Epithelial cell of esophagus (primary cell): ENCODE measurements at regions not wholly inside any gene's neighbourhood (a gene's known extent, or its start where the extent isn't known, plus 50 kb on each side); places are given as distances from the start of the nearest gene placed in this dataset.

ENCODE experiments used
- DNase-seq: peaks from one replicate; pipeline ENCODE4 v3.0.0; 2010; ENCODE audit warnings: low read depth
- H3K4me3 ChIP-seq: 2 replicates; pipeline ENCODE4 v1.5.1; 2011; ENCODE audit warnings: mild to moderate bottlenecking, low read length, control low read depth
- TF ChIP-seq, protein P1 (sequence below): IDR thresholded peaks from 2 replicates; pipeline ENCODE4 v1.5.1; 2011; ENCODE audit warnings: low read depth, mild to moderate bottlenecking, low read length, control low read depth, inconsistent platforms; ENCODE audit not compliant: insufficient read depth; ENCODE audit errors: missing control alignments

DNA sequence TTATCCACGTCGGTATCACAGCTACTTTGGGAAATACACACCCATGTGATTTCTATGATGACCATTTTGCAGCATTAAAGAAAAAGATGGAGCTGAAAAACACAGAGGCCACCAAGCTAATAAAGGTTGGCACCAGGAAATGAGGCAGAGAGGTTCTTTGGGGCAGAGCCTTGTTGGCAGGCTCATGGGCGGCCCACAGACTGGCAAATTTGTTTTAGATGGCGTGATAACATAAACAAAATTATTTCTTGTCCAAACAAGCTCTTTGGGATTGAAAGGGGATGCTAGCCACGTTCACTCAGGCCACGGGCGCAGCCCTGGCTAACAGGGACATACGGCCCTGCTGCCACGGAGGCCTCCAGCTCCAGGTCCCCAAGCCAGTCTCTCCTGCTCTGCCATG, 135.9 kb upstream of the ZMIZ1 start:
- no peak overlapping the region for H3K4me3 ChIP-seq
- no peak for DNase-seq
- TF ChIP-seq, protein P1, sequence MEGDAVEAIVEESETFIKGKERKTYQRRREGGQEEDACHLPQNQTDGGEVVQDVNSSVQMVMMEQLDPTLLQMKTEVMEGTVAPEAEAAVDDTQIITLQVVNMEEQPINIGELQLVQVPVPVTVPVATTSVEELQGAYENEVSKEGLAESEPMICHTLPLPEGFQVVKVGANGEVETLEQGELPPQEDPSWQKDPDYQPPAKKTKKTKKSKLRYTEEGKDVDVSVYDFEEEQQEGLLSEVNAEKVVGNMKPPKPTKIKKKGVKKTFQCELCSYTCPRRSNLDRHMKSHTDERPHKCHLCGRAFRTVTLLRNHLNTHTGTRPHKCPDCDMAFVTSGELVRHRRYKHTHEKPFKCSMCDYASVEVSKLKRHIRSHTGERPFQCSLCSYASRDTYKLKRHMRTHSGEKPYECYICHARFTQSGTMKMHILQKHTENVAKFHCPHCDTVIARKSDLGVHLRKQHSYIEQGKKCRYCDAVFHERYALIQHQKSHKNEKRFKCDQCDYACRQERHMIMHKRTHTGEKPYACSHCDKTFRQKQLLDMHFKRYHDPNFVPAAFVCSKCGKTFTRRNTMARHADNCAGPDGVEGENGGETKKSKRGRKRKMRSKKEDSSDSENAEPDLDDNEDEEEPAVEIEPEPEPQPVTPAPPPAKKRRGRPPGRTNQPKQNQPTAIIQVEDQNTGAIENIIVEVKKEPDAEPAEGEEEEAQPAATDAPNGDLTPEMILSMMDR = no peak

DNA sequence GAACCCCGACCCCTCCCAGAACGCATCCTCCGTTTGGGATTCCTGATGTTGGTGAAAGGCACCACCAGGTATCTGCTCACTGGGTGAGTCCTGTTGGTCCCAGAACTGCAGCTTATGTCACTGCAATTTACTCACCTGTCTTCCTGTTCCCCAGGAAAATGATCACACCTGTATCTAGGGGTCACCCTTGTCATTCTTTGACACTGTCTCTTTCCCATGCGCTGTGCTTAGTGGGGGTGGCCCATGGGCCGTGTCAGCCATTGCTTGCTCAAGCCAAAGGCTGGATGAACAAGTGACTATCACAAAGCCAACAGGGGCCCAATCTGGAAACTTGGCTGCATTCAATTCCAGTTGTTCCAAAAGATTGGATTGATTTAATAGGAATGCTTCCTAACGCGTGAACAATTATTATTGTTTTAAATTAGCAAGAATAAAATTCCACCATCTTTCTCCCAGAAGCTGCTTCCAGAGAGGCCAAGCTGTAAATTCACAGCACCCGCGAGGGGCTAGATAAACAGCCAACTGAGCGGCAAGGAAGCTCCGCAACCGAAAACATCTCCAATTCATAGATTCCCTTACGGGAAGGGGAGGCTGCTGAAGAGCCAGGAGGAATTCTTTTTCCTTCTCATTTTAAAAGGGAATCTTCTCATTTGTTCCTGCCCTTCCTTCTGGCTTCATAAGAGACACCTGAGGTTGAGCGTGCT, 134.8 kb upstream of the ZMIZ1 start:
- DNase-seq = no peak
- H3K4me3 ChIP-seq = no peak overlapping the region
- TF ChIP-seq, protein P1 = no peak

DNA sequence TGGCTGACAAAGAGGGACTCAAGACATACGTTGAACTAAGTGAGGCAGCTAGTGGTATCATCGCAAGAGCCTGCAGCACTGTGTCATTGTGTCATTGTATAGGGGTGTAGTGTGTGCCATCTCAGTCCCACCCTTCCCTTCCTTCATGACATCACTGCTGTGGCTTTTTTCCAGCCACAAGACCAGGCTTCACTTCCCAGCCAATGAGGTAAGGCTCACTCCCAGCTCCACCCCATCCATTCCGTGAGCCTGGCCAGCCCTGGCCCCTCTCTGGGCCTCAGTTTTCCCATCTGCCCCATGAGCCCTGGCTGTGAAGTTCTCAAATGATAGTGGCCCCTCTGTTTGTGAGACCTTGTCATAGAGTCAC, 134.3 kb upstream of the ZMIZ1 start:
- TF ChIP-seq, protein P1 = no peak
- no peak overlapping the region for H3K4me3 ChIP-seq
- DNase-seq = peak; percentile 24

DNA sequence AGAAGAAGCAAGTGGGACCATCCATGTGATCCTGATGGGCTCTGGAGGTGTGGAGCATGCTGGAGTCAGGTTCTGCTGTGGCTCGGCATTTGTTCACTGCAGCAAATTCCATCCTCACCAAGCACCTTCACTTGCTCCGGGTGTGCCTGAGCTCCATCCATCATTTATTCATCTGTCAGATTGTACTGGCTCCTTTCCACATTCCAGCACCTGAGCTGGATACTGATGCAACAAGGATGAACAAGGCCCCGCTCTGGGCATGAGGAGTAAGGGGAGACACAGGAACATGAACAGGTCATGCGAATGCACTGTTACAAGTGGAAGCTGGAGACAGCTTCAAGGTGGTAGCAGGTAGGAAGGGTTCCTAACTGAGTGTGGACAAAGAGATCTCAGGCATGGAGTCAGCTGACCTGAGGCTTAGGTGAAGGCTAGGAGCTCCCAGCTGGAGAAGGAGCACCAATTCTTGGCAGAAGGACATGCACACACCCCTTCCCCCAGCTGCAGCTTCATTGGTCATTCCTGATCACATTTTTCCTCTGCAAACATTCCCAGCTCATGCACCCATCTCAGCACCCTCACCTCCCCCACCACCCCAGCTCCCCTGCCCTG, 133.7 kb upstream of the ZMIZ1 start:
- TF ChIP-seq, protein P1 = no peak
- no peak overlapping the region for H3K4me3 ChIP-seq
- DNase-seq = no peak

DNA sequence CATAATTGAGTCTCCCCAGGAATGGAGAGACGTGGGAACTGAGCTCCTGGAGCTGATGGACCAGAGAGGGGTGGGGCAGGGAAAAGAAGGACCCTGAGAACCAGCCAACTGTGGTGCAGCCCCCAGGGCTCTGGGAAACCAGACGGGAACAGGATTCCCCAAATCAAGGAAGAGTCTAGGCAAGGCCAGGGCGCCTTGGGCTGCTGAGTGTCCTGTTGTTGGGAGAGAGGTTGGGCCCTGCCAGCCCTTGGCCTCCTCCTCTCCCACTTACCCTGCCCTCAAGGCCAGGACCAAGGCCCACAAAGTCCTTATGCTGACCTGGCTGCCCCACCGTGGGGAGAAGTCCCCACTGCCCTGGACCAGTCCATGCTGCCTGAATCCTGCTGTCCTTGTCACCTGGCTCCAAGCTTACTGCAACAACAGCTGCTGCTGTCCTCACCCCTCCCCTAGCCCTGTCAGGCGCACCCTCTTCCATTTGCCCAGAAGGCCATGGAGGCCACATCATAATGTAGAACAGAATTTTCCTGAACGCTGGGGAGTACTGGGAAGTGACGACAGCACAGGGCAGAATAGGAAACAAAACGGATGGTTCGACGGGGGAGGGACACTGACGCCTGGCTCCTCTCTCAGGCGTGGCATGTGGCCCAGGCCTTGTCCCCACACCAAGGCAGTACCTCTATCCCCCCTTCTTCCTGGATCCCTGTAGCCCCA, 132.9 kb upstream of the ZMIZ1 start:
- TF ChIP-seq, protein P1 = no peak
- H3K4me3 ChIP-seq = no peak overlapping the region
- DNase-seq = no peak

DNA sequence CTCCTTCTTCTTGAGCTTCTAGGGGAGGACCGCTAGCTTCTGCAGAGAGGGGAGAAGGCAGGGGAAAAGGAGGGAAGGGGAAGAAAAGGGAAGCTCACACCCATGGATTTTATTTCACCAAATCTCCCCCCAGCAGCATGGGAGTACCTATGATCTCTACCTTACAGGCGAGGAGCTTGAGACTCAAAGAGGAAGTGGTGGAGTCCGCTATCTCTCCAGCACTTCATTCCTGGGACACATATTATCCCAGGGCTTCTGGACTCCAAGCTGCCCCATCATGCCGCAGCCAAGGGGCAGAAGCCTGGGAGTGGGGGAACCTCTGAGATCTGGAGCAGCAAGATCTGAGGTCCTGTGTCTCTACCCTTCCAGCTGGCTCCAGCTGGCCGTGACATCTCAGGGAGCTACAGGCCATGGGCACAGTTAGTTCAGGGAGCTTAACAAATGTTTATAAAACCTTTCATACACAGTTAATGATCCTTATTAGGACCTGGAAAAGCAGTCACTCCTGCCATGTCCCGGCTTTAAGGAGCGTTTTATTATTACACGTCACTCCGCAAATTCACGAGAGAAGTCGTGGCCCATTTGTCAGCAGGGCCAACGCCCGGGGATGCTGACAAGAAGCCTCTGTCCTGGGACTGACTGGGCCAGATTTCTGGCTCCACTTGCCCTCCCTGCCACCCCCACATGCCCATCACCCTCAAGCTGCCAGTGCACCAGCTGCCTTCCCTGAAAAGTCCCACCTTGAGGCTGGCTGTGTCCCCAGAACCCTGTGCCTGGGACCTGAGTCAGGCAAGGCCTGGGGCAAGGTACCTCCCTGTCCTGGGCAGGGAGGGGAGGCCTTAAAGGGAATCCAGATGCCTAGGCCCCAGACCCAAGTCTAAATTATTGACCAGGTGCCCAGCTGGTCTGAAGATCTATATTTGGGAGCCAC, 132.1 kb upstream of the ZMIZ1 start:
- TF ChIP-seq, protein P1 = no peak
- no peak for DNase-seq

More for the DNA sequence above, 132.1 kb upstream of the ZMIZ1 start:
- no peak overlapping the region for H3K4me3 ChIP-seq
